ENCODE measurements at regions not wholly inside any gene's neighbourhood (a gene's known extent, or its start where the extent isn't known, plus 50 kb on each side); places are given as distances from the start of the nearest gene placed in this dataset.

DNA sequence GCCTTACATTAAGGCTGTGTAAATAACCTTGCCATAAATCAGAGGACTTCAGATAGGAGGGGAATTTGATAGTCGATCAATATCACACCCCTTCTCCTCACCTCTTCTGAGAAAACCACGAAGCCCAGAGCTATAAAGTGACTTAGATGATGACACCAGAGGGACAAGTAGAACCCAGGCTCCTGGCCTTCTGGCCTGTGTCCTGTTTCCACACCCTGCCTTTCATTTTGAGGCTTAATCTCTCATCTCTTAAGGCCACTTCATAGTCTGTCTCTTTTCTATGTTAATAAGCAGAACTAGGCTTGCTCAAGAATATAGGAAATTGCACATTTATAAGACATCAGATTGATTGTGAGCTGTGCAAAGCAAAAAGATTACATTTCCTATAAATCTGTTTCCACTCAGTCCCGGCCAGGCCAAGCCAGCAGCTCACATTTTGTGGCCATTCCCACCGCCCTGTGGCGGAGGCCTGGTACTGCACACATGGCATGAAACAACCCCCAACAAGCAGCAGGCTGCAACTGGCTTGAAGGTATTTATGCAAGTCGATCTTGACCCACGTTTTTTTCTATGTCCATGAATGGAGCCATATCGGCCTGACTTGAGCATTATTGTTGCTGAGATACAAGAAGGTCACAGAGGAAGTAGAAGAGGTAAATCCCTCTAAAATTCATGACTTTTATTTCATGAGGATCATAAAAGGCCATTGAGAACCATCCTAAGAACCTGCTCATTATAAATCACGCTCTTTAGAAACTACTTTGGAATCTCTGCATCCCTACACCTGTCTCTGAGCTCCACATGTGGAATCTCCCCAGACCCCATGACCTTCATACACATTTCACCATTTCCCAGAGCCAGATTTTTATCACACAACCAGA, 93.7 kb downstream of the PMP22 start:
- BruUV-seq (replicated peaks): no TSS peak
- FAIRE-seq: peak; percentile 83
- TF ChIP-seq, protein P1, sequence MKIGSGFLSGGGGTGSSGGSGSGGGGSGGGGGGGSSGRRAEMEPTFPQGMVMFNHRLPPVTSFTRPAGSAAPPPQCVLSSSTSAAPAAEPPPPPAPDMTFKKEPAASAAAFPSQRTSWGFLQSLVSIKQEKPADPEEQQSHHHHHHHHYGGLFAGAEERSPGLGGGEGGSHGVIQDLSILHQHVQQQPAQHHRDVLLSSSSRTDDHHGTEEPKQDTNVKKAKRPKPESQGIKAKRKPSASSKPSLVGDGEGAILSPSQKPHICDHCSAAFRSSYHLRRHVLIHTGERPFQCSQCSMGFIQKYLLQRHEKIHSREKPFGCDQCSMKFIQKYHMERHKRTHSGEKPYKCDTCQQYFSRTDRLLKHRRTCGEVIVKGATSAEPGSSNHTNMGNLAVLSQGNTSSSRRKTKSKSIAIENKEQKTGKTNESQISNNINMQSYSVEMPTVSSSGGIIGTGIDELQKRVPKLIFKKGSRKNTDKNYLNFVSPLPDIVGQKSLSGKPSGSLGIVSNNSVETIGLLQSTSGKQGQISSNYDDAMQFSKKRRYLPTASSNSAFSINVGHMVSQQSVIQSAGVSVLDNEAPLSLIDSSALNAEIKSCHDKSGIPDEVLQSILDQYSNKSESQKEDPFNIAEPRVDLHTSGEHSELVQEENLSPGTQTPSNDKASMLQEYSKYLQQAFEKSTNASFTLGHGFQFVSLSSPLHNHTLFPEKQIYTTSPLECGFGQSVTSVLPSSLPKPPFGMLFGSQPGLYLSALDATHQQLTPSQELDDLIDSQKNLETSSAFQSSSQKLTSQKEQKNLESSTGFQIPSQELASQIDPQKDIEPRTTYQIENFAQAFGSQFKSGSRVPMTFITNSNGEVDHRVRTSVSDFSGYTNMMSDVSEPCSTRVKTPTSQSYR (CRISPR knock-in tag; IDR thresholded peaks at IDR 0.05; ENCODE audit: borderline replicate concordance): peak; percentile 20; the same call in 1 of the 2 replicates
- TF ChIP-seq TP53 (CRISPR knock-in tag; conservative IDR thresholded peaks at IDR 0.05) (no peak), ZC3H13 (CRISPR knock-in tag; IDR thresholded peaks at IDR 0.05) (no peak), ZIK1 (CRISPR knock-in tag; IDR thresholded peaks at IDR 0.05; ENCODE audit: borderline replicate concordance, low read depth) (no peak), MXD4 (CRISPR knock-in tag; IDR thresholded peaks at IDR 0.05) (no peak), RAD21 (CRISPR knock-in tag; IDR thresholded peaks at IDR 0.05) (peak; percentile 37; the same call in 1 of the 2 replicates), BORCS8-MEF2B (CRISPR knock-in tag; IDR thresholded peaks at IDR 0.05) (0 out of 2 replicates have a peak, but pooled peaks have one; percentile 26), XRCC5 (optimal IDR thresholded peaks at IDR 0.05; ENCODE audit: low read length) (peak; percentile 61), TBX2 (CRISPR knock-in tag; IDR thresholded peaks at IDR 0.05; ENCODE audit: borderline replicate concordance) (no peak), KDM6A (CRISPR knock-in tag; IDR thresholded peaks at IDR 0.05; ENCODE audit: low read depth) (no peak), PCBP2 (optimal IDR thresholded peaks at IDR 0.05; ENCODE audit: low read depth, low read length, poor library complexity, severe bottlenecking) (no peak), TOPORS (CRISPR knock-in tag; IDR thresholded peaks at IDR 0.05) (no peak), TBL1XR1 (IDR thresholded peaks at IDR 0.05; ENCODE audit: borderline replicate concordance, low read length, partially characterized antibody) (no peak), ZNF34 (CRISPR knock-in tag; IDR thresholded peaks at IDR 0.05; ENCODE audit: borderline replicate concordance) (no peak), ZNF550 (CRISPR knock-in tag; IDR thresholded peaks at IDR 0.05; ENCODE audit: borderline replicate concordance) (no peak)
- TF ChIP-seq, protein P2, sequence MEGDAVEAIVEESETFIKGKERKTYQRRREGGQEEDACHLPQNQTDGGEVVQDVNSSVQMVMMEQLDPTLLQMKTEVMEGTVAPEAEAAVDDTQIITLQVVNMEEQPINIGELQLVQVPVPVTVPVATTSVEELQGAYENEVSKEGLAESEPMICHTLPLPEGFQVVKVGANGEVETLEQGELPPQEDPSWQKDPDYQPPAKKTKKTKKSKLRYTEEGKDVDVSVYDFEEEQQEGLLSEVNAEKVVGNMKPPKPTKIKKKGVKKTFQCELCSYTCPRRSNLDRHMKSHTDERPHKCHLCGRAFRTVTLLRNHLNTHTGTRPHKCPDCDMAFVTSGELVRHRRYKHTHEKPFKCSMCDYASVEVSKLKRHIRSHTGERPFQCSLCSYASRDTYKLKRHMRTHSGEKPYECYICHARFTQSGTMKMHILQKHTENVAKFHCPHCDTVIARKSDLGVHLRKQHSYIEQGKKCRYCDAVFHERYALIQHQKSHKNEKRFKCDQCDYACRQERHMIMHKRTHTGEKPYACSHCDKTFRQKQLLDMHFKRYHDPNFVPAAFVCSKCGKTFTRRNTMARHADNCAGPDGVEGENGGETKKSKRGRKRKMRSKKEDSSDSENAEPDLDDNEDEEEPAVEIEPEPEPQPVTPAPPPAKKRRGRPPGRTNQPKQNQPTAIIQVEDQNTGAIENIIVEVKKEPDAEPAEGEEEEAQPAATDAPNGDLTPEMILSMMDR (CRISPR knock-in tag; IDR thresholded peaks at IDR 0.05): peak; percentile 78
- TF ChIP-seq, protein P3, sequence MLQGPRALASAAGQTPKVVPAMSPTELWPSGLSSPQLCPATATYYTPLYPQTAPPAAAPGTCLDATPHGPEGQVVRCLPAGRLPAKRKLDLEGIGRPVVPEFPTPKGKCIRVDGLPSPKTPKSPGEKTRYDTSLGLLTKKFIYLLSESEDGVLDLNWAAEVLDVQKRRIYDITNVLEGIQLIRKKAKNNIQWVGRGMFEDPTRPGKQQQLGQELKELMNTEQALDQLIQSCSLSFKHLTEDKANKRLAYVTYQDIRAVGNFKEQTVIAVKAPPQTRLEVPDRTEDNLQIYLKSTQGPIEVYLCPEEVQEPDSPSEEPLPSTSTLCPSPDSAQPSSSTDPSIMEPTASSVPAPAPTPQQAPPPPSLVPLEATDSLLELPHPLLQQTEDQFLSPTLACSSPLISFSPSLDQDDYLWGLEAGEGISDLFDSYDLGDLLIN (CRISPR knock-in tag; IDR thresholded peaks at IDR 0.05; ENCODE audit: borderline replicate concordance): no peak
- TF ChIP-seq, protein P4, sequence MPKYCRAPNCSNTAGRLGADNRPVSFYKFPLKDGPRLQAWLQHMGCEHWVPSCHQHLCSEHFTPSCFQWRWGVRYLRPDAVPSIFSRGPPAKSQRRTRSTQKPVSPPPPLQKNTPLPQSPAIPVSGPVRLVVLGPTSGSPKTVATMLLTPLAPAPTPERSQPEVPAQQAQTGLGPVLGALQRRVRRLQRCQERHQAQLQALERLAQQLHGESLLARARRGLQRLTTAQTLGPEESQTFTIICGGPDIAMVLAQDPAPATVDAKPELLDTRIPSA (CRISPR knock-in tag; IDR thresholded peaks at IDR 0.05; ENCODE audit: borderline replicate concordance): no peak

More for the DNA sequence above, 93.7 kb downstream of the PMP22 start:
- ChIA-PET CTCF (ENCODE audit: low intra/inter-chr PET ratio, low total read pairs) (no interaction called here), POLR2A (no interaction called here)
- Histone ChIP-seq H3K27ac (ENCODE audit: extremely low read length, insufficient read depth, low read length) (no peak overlapping the region), H3K9ac (ENCODE audit: insufficient read depth, low read depth, low read length) (no peak overlapping the region), H3K4me3 (replicated peaks in 1 of 3; ENCODE audit: insufficient read depth in 1 of 3, low read depth in 2 of 3, low read length in 3 of 3) (no peak overlapping the region), H3K9me3 (ENCODE audit: low read length) (no peaks in the 10 kb centered on the region), H3K4me1 (ENCODE audit: insufficient read depth, low read length) (no peaks in the 10 kb centered on the region), H3K4me2 (ENCODE audit: low read depth, low read length) (no peak overlapping the region), H2AFZ (ENCODE audit: low read length) (no peak overlapping the region), H3K27me3 (ENCODE audit: control insufficient read depth in 1 of 2, insufficient read depth in 2 of 2, low read length in 2 of 2) (peaks cover 0 to 15% of the 10 kb centered on the region in 2 experiments; a peak in 3 of 5 replicates), H3K79me2 (ENCODE audit: insufficient read depth, low read length) (no peaks in the 10 kb centered on the region), H4K20me1 (ENCODE audit: insufficient read depth, low read length) (no peaks in the 10 kb centered on the region), H3K36me3 (replicated peaks in 1 of 2; ENCODE audit: control insufficient read depth in 1 of 2, insufficient read depth in 2 of 2, low read length in 2 of 2) (no peaks in the 10 kb centered on the region)
- ATAC-seq (peak; percentile 93), DNase-seq (ENCODE audit: low spot score) (peak; percentile 37)
- intact Hi-C loops (cut with micrococcal nuclease; ENCODE audit: unreplicated experiment): no loop called here
- WGBS (ENCODE audit: low lambda C conversion rate): 18% methylated on average over 9 of the region's 9 CpGs
- in situ Hi-C loops (cut with HindIII; ENCODE audit: extremely low pct_ligation_motif_present, low pct_unique_long_range_greater_than_20kb): no loop called here

All from HepG2 (cell line).